GM19468 (cell line): ENCODE measurements at regions not wholly inside any gene's neighbourhood (a gene's known extent, or its start where the extent isn't known, plus 50 kb on each side); places are given as distances from the start of the nearest gene placed in this dataset.

ENCODE experiments used
- ATAC-seq: cut with Tn5 transposase; IDR thresholded peaks from one replicate; pipeline ENCODE4 v1.9.1; 2021; ENCODE audit warnings: mild to moderate bottlenecking, moderate library complexity, moderate number of reproducible peaks; ENCODE audit not compliant: unreplicated experiment; ENCODE audit errors: extremely low read depth

- no peak for ATAC-seq
Observed at GRCh38 chr1:221631556-221631955, 110.3 kb downstream of the DUSP10 start.

GRCh38 chr1:221632072-221632471 lies 109.8 kb downstream of the DUSP10 start:
- ATAC-seq = no peak

GRCh38 chr1:221633841-221634409 lies 108.0 kb downstream of the DUSP10 start:
- no peak for ATAC-seq

- ATAC-seq = no peak
Observed at GRCh38 chr1:221634606-221635005, 107.3 kb downstream of the DUSP10 start.

- no peak for ATAC-seq
Observed at GRCh38 chr1:221635305-221635704, 106.6 kb downstream of the DUSP10 start.

GRCh38 chr1:221636096-221636495 lies 105.8 kb downstream of the DUSP10 start:
- ATAC-seq = no peak

- no peak for ATAC-seq
Observed at GRCh38 chr1:221636967-221637366, 104.9 kb downstream of the DUSP10 start.

GRCh38 chr1:221637641-221638041 lies 104.2 kb downstream of the DUSP10 start:
- ATAC-seq = no peak

GRCh38 chr1:221638595-221638994 lies 103.3 kb downstream of the DUSP10 start:
- ATAC-seq = no peak

GRCh38 chr1:221641811-221642210 lies 100.1 kb downstream of the DUSP10 start:
- ATAC-seq = no peak

- ATAC-seq = no peak
Observed at GRCh38 chr1:221643404-221644144, 98.3 kb downstream of the DUSP10 start.

- no peak for ATAC-seq
Observed at GRCh38 chr1:221644145-221644448, 97.8 kb downstream of the DUSP10 start.

GRCh38 chr1:221644663-221645258 lies 97.1 kb downstream of the DUSP10 start:
- no peak for ATAC-seq

GRCh38 chr1:221648201-221648600 lies 93.7 kb downstream of the DUSP10 start:
- no peak for ATAC-seq
